ENCODE measurements at regions not wholly inside any gene's neighbourhood (a gene's known extent, or its start where the extent isn't known, plus 50 kb on each side); places are given as distances from the start of the nearest gene placed in this dataset.

GRCh38 chr6:95790787-95791186, 213.5 kb downstream of the MANEA start:
- intact Hi-C loops (cut with micrococcal nuclease) (no loop called here), in situ Hi-C loops (cut with MboI) (no loop called here)
- FAIRE-seq = no peak
- TF ChIP-seq KAT8 (IDR thresholded peaks at IDR 0.05; ENCODE audit: low read depth) = no peak
- TF ChIP-seq PHF21A (IDR thresholded peaks at IDR 0.05; ENCODE audit: borderline replicate concordance, low read depth) = no peak
- TF ChIP-seq TSC22D4 (tag; IDR thresholded peaks at IDR 0.05) = no peak
- no peak for TF ChIP-seq SP1 (CRISPR knock-in tag; IDR thresholded peaks at IDR 0.05)
- no peak for TF ChIP-seq SMARCE1 (IDR thresholded peaks at IDR 0.05)
- TF ChIP-seq ZNF449 (CRISPR knock-in tag; IDR thresholded peaks at IDR 0.05) = no peak
- no peak for TF ChIP-seq THAP7 (CRISPR knock-in tag; IDR thresholded peaks at IDR 0.05)
- no peak for TF ChIP-seq SNIP1 (IDR thresholded peaks at IDR 0.05; ENCODE audit: low read depth)
- no peak for TF ChIP-seq BRD9 (IDR thresholded peaks at IDR 0.05; ENCODE audit: low read depth, partially characterized antibody)
- no peak for TF ChIP-seq ZFX (CRISPR knock-in tag; IDR thresholded peaks at IDR 0.05)
- no peak for TF ChIP-seq MCM7 (IDR thresholded peaks at IDR 0.05)
- no peak for TF ChIP-seq ZNF57 (CRISPR knock-in tag; IDR thresholded peaks at IDR 0.05)
- TF ChIP-seq GTF2A2 (tag; IDR thresholded peaks at IDR 0.05) = no peak
- no peak for TF ChIP-seq VEZF1 (CRISPR knock-in tag; IDR thresholded peaks at IDR 0.05)
- TF ChIP-seq TRIM25 (IDR thresholded peaks at IDR 0.05; ENCODE audit: borderline replicate concordance) = no peak

More at GRCh38 chr6:95790787-95791186, 213.5 kb downstream of the MANEA start:
- DNase-seq (ENCODE audit: extremely low read depth in 1 of 4, low spot score in 3 of 4) (no peak), ATAC-seq (no peak)
- CTCF ChIA-PET (ENCODE audit: low intra/inter-chr PET ratio) = no interaction called here
- no peaks in the 10 kb centered on the region for H3K27me3 ChIP-seq (ENCODE audit: control insufficient read depth in 2 of 2, insufficient read depth in 2 of 2, low read length in 2 of 2)
- no peaks in the 10 kb centered on the region for H3K9me1 ChIP-seq (ENCODE audit: control insufficient read depth, insufficient read depth, low read length)
- no peaks in the 10 kb centered on the region for H3K79me2 ChIP-seq (ENCODE audit: control insufficient read depth, insufficient read depth, low read length)
- H2AFZ ChIP-seq (ENCODE audit: low read depth, low read length) = no peak overlapping the region
- no peak overlapping the region for H3K9ac ChIP-seq (ENCODE audit: insufficient read depth in 1 of 2, low read depth in 2 of 2, low read length in 2 of 2)
- 0% methylated on average over 7 of the region's 7 CpGs for WGBS (ENCODE audit: insufficient coverage, low coverage, missing lambda C conversion rate)
- POLR2A ChIA-PET = no interaction called here
- BruUV-seq (replicated peaks) = no TSS peak
- no peak overlapping the region for H3K27ac ChIP-seq (ENCODE audit: extremely low read depth, low read depth, low read length)
- no peaks in the 10 kb centered on the region for H3K4me1 ChIP-seq (replicated peaks in 1 of 2; ENCODE audit: control insufficient read depth in 2 of 2, insufficient read depth in 2 of 2, low read length in 2 of 2)
- H3K36me3 ChIP-seq (ENCODE audit: control insufficient read depth, insufficient read depth, low read length) = no peaks in the 10 kb centered on the region
- H3K9me3 ChIP-seq (replicated peaks; ENCODE audit: control insufficient read depth, insufficient read depth, low read depth, low read length) = no peaks in the 10 kb centered on the region
- no peak overlapping the region for H3K4me2 ChIP-seq (ENCODE audit: insufficient read depth, low read length)
- H4K20me1 ChIP-seq (replicated peaks; ENCODE audit: control insufficient read depth, insufficient read depth, low read length) = no peaks in the 10 kb centered on the region
- H3K4me3 ChIP-seq = no peak overlapping the region
